Epithelial cell of esophagus (primary cell): ENCODE measurements at regions not wholly inside any gene's neighbourhood (a gene's known extent, or its start where the extent isn't known, plus 50 kb on each side); places are given as distances from the start of the nearest gene placed in this dataset.

Experiments used
- DNase-seq: peaks from one replicate; pipeline ENCODE4 v3.0.0; 2010; ENCODE audit warnings: low read depth
- H3K4me3 ChIP-seq: 2 replicates; pipeline ENCODE4 v1.5.1; 2011; ENCODE audit warnings: mild to moderate bottlenecking, low read length, control low read depth
- TF ChIP-seq, protein P1 (sequence below): IDR thresholded peaks from 2 replicates; pipeline ENCODE4 v1.5.1; 2011; ENCODE audit warnings: low read depth, mild to moderate bottlenecking, low read length, control low read depth, inconsistent platforms; ENCODE audit not compliant: insufficient read depth; ENCODE audit errors: missing control alignments

DNA sequence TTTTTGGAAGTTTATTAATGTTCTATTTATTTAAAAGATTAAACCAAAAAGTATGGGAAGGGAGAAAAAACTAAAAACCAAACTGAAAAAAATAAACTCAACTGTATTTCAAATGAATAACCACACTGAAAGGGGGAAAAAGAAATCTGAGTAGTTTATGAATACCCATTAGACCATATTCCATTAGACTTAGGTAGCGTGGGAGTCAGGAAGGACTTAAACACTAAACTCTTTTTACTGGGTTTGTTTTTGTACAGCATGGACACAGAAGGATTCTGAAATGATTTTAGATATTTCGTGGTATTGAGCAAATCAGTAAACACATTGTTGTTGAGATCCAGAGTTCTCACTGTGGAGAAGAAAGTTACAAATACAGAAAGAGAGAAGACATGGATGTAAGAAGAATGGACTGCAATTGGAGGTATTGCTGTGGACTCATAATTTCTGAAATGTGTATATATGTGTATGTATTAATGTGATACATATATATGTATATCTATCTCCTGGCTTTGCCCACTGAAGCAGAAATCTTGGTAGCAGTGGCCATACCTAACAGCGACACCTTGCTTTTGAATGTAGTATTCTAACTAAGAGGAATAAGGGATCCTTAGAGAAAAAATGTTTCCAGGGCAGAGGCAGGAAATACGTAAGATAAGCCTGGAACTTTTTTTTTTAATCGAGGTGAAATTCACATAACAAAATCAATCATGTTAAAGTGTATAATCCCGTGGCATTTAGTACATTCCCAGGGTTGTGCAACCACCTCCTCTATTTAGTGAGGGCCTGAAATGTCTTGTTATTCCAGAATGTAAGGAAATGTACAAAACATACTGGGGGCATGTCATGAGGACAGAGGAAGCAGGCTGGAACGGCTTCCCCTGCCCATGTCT is 228.8 kb downstream of the SMARCA2 start:
- no peak overlapping the region for H3K4me3 ChIP-seq
- no peak for DNase-seq
- TF ChIP-seq, protein P1, sequence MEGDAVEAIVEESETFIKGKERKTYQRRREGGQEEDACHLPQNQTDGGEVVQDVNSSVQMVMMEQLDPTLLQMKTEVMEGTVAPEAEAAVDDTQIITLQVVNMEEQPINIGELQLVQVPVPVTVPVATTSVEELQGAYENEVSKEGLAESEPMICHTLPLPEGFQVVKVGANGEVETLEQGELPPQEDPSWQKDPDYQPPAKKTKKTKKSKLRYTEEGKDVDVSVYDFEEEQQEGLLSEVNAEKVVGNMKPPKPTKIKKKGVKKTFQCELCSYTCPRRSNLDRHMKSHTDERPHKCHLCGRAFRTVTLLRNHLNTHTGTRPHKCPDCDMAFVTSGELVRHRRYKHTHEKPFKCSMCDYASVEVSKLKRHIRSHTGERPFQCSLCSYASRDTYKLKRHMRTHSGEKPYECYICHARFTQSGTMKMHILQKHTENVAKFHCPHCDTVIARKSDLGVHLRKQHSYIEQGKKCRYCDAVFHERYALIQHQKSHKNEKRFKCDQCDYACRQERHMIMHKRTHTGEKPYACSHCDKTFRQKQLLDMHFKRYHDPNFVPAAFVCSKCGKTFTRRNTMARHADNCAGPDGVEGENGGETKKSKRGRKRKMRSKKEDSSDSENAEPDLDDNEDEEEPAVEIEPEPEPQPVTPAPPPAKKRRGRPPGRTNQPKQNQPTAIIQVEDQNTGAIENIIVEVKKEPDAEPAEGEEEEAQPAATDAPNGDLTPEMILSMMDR: no peak

DNA sequence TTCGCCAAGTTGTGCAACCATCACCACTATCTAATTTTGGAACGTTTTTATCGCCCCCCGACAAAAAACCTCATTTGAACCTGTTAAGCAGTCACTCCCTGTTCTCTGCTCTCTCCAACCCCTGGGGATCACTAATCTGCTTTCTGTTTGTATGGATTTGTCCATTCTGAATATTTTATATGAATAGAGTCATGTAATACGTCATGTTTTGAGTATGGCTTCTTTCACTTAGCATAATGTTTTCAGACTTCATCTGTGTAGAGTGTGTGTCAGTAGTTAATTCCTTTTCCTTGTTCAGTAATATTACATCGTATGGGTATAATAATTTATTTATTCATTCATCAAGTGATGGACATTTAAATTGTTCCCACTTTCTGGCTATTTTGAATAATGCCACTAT is 232.2 kb downstream of the SMARCA2 start:
- H3K4me3 ChIP-seq: no peak overlapping the region
- DNase-seq: no peak
- TF ChIP-seq, protein P1: no peak

DNA sequence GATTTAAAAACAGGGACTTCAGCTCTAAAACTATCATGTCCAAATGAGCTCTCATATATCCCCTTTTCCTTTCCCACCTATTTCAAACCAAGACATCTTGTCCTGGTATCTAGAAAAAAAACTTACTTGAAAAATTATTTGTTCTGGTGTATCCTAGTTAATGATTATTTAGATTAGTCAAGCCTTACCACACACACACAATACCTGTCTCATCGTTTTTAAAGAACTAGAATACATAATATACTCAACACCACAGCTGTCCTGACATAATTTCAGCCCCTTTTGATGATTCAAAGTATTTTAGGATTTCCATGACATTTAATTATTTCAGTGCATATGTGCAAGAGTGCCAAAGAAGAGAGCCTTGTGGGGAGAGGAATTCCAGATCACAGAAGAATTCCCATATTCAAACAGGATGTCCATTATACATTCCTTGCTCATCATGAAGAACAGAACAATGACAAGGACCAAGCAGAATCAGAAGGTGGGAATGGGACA is 233.7 kb downstream of the SMARCA2 start:
- TF ChIP-seq, protein P1: no peak
- H3K4me3 ChIP-seq: no peak overlapping the region
- DNase-seq: no peak

DNA sequence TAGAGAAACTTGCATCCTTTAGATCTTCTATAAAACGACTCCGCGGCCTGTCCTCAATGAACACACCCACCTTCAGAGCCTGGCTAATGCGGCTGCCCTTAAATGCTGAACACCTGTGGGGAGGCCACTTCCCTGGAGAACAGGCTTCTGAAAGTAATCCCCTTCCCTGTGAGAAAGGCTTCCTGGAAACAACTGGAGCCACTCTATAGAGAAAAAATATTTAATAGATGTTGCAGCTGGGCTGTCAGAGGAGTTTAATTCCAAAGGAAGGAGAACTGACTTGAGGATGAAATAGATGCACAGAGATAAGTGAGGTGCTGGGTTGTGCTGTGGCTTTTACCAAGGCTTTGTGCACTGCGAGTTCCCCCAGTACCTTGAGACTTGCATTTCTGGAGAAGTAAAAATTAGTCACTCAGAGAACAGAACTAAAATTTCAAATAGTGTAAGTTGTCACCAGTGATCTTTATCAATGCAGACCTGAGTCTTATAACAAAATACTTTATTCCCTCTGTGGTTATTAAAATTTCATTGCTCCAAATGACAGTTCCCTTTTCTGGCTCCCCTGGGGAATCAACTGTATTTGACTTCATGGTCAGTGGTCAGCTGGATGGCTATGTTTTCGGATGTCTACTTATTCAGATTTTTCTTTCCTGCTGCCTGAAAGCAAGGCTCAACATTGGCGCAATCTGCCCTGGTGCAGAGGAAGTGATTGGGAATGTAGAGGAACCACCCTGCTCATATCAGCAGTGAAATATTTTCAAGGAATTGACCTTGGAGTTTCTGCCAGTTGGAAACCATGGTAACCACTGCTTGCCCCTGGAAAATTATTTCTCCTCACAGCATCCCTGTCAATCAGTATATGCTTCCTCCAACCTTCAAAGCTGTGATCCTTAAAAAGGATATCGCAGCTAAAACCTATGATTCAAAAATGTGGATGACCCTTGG is 238.8 kb downstream of the SMARCA2 start:
- TF ChIP-seq, protein P1: no peak
- H3K4me3 ChIP-seq: no peak overlapping the region
- DNase-seq: no peak

DNA sequence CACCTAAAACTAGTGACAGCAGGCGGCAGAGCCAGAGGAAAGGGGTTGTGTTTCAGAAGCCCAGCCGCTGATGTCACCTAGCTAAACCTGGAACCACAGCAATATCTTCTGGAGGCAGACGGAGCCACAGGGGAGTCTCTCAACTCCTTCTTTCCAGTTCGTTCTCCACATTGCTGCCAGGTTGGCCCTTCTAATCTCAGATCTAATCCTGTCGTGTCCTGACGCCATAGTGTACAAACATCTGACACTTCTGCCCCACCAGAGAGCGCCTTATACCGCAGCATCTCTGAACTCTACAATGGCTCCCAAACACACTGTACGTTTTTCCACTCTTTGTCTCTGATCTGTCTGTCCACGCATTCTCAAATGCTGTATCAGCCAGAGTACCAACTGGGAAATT is 240.0 kb downstream of the SMARCA2 start:
- no peak overlapping the region for H3K4me3 ChIP-seq
- TF ChIP-seq, protein P1: no peak
- DNase-seq: no peak

DNA sequence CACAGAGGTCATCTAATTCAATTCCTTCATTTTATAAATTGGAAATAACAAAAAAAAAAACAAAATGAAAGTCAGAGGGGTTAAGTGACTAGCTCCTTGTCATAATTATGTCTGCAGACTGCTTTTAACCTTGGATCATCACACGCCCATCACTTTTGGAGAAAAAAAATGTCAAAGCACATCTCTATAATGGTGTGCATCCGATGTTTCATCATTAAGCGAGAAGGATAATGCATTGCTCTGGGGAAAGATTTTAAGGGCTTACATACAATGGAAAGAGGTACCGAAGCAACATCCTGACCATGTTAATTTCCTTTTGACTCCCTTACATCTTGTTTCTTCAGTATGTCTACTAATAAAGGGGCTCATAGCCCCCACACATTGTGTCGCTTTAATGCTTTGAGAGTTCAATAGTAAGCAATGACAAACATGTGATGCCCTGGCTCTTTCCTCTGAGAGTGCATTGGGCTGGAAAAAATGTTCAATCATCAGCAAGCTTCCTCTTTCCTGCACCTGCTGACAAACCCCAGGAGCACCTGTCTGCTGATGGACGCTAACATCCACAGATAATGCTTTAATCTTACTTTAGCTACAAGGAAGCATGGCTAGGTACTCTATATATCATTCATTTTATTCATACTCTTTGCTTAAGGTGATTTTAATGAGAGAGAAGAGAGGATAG is 242.2 kb downstream of the SMARCA2 start:
- TF ChIP-seq, protein P1: no peak
- no peak overlapping the region for H3K4me3 ChIP-seq
- no peak for DNase-seq
